OCI-LY1 (cell line): ENCODE measurements at regions not wholly inside any gene's neighbourhood (a gene's known extent, or its start where the extent isn't known, plus 50 kb on each side); places are given as distances from the start of the nearest gene placed in this dataset.

Experiments
- H2AFZ ChIP-seq: fragments of 200-600 bp; sonication (generic), shearing (Covaris generic); 2 replicates; pipeline ENCODE4 v1.6.0; 2014; ENCODE audit warnings: antibody characterized with exemption, mild to moderate bottlenecking, low read length
- H3F3A ChIP-seq: fragments of 200-600 bp; sonication (generic), shearing (Covaris generic); 2 replicates; pipeline ENCODE4 v1.6.0; 2014; ENCODE audit warnings: mild to moderate bottlenecking, antibody characterized with exemption, low read length, moderate library complexity; ENCODE audit not compliant: insufficient read depth
- H3K27ac ChIP-seq: fragments of 200-600 bp; sonication (generic); 2 replicates; pipeline ENCODE4 v1.5.1; 2014; ENCODE audit warnings: low read length, mixed run types, mild to moderate bottlenecking, low read depth; ENCODE audit not compliant: poor library complexity, severe bottlenecking
- H3K27me3 ChIP-seq: fragments of 200-600 bp; sonication (generic); 2 replicates; pipeline ENCODE4 v1.6.0; 2014; ENCODE audit warnings: antibody characterized with exemption, mild to moderate bottlenecking, low read length, moderate library complexity; ENCODE audit not compliant: insufficient read depth
- H3K36me3 ChIP-seq: fragments of 200-600 bp; sonication (generic); 2 replicates; pipeline ENCODE4 v1.6.1; 2014; ENCODE audit warnings: mild to moderate bottlenecking, antibody characterized with exemption, low read length, moderate library complexity, mixed read lengths; ENCODE audit not compliant: insufficient read depth
- H3K4me1 ChIP-seq: fragments of 200-600 bp; sonication (generic); 2 replicates; pipeline ENCODE4 v1.5.1; 2014; ENCODE audit warnings: mild to moderate bottlenecking, low read length, moderate library complexity; ENCODE audit not compliant: insufficient read depth, severe bottlenecking
- H3K4me2 ChIP-seq: fragments of 200-600 bp; sonication (generic), shearing (Covaris generic); 2 replicates; pipeline ENCODE4 v1.6.1; 2014; ENCODE audit warnings: low read length
- H3K4me3 ChIP-seq: fragments of 200-600 bp; sonication (generic); 2 replicates; pipeline ENCODE4 v1.5.1; 2014; ENCODE audit warnings: low read length, low read depth, mild to moderate bottlenecking, mixed read lengths; ENCODE audit not compliant: poor library complexity, severe bottlenecking
- H3K79me2 ChIP-seq: fragments of 200-600 bp; shearing (Covaris generic); 2 replicates; pipeline ENCODE4 v1.6.1; 2016; ENCODE audit warnings: mixed run types, low read length, mixed read lengths; ENCODE audit not compliant: insufficient read depth
- H3K9ac ChIP-seq: fragments of 200-600 bp; sonication (generic), shearing (Covaris generic); 2 replicates; pipeline ENCODE4 v1.6.1; 2014; ENCODE audit warnings: mild to moderate bottlenecking, low read length, mixed read lengths
- H3K9me2 ChIP-seq: fragments of 200-600 bp; sonication (generic), shearing (Covaris generic); 2 replicates; pipeline ENCODE4 v1.6.1; 2014; ENCODE audit warnings: low read depth, mild to moderate bottlenecking, low read length, mixed read lengths
- H3K9me3 ChIP-seq: fragments of 200-600 bp; shearing (Covaris generic); 2 replicates; pipeline ENCODE4 v1.6.1; 2014; ENCODE audit warnings: low read length, mixed read lengths
- H4K20me1 ChIP-seq: fragments of 200-600 bp; sonication (generic), shearing (Covaris generic); 2 replicates; pipeline ENCODE4 v1.6.0; 2016; ENCODE audit warnings: mild to moderate bottlenecking, low read length; ENCODE audit not compliant: insufficient read depth
- EZH2 ChIP-seq: fragments of 200-600 bp; sonication (generic), shearing (Covaris generic); IDR thresholded peaks from 2 replicates; pipeline ENCODE4 v1.8.0; 2017; ENCODE audit warnings: borderline replicate concordance, mixed run types, mild to moderate bottlenecking, antibody characterized with exemption, low read length, moderate library complexity, mixed read lengths
- TF ChIP-seq, protein P1 (sequence below): fragments of 200-600 bp; sonication (generic), shearing (Covaris generic); IDR thresholded peaks from 2 replicates; pipeline ENCODE4 v1.5.1; 2017; ENCODE audit warnings: mild to moderate bottlenecking, antibody characterized with exemption, low read length, moderate library complexity, mixed read lengths

DNA sequence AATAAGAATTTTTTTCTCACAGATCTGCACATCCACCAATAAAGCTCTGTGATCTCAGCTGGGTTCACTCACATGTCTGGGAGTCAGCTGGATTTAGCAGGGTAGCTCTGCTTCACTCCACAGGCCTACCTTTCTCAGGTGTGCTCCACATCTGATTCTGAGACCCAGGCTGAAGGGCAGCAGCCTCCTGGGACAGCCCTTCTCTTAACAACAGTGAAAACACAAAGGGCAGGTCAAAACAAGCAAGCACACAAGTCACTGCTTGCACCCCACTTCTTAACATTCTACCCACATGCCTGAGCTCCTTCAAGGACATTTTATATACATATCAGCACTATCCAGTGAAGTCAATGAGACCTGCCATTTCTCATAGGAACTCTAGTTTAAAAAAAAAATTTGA, 96.0 kb upstream of the MAP3K4 start:
- TF ChIP-seq, protein P1, sequence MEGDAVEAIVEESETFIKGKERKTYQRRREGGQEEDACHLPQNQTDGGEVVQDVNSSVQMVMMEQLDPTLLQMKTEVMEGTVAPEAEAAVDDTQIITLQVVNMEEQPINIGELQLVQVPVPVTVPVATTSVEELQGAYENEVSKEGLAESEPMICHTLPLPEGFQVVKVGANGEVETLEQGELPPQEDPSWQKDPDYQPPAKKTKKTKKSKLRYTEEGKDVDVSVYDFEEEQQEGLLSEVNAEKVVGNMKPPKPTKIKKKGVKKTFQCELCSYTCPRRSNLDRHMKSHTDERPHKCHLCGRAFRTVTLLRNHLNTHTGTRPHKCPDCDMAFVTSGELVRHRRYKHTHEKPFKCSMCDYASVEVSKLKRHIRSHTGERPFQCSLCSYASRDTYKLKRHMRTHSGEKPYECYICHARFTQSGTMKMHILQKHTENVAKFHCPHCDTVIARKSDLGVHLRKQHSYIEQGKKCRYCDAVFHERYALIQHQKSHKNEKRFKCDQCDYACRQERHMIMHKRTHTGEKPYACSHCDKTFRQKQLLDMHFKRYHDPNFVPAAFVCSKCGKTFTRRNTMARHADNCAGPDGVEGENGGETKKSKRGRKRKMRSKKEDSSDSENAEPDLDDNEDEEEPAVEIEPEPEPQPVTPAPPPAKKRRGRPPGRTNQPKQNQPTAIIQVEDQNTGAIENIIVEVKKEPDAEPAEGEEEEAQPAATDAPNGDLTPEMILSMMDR: no peak
- TF ChIP-seq EZH2: no peak
- H3K36me3 ChIP-seq: no peaks in the 10 kb centered on the region
- H3F3A ChIP-seq: no peaks in the 10 kb centered on the region
- H3K4me3 ChIP-seq: no peak overlapping the region
- H3K9ac ChIP-seq: no peak overlapping the region
- H3K9me3 ChIP-seq: no peaks in the 10 kb centered on the region
- H3K9me2 ChIP-seq: no peaks in the 10 kb centered on the region
- no peak overlapping the region for H3K4me2 ChIP-seq
- no peak overlapping the region for H3K27ac ChIP-seq
- H3K4me1 ChIP-seq: no peaks in the 10 kb centered on the region
- no peaks in the 10 kb centered on the region for H4K20me1 ChIP-seq
- H3K79me2 ChIP-seq: no peaks in the 10 kb centered on the region
- no peaks in the 10 kb centered on the region for H3K27me3 ChIP-seq
- no peak overlapping the region for H2AFZ ChIP-seq

DNA sequence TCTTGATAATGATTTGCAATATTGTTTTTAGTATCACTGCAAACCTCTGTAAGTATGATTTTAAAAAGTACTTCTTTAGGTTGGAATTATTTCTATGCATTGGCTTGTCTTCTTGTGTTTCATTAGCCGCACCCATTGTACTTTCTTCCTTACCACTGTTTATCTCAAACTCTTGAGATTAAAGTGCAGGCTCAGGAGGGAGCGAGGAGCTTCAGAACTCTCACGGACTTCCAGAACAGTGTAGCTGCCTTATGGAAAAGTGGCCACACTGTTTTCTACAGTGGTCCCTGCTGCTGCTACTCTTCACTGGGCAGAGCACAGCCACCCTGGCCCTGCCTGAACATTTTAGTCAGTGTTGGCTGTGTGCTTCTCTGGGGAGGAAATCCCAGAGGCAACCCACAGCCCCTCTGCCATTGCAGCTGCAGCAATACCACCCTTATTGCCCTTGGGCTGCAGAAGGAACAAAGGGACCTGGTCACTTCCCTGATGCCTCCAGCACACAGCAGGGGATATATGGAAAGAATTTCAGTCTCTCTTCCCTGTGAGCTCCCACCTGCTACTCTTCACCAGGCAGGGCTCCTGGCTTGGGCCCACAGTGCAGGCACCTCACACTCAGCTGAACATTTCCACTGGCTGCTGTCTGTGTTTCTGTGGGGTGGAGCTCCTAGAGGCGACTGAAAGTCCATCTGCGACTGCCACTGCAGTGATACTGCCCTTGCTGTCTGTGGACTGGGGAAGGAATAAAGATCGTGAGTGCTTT, 91.7 kb upstream of the MAP3K4 start:
- H3K9me2 ChIP-seq: no peaks in the 10 kb centered on the region
- no peak overlapping the region for H3K4me2 ChIP-seq
- no peaks in the 10 kb centered on the region for H3K4me1 ChIP-seq
- H3K36me3 ChIP-seq: no peaks in the 10 kb centered on the region
- H3F3A ChIP-seq: no peaks in the 10 kb centered on the region
- no peak overlapping the region for H3K4me3 ChIP-seq
- no peaks in the 10 kb centered on the region for H3K27me3 ChIP-seq
- no peaks in the 10 kb centered on the region for H3K79me2 ChIP-seq
- H4K20me1 ChIP-seq: no peaks in the 10 kb centered on the region
- H3K27ac ChIP-seq: no peak overlapping the region
- TF ChIP-seq, protein P1: no peak
- no peak for TF ChIP-seq EZH2
- no peaks in the 10 kb centered on the region for H3K9me3 ChIP-seq
- H3K9ac ChIP-seq: no peak overlapping the region
- no peak overlapping the region for H2AFZ ChIP-seq

DNA sequence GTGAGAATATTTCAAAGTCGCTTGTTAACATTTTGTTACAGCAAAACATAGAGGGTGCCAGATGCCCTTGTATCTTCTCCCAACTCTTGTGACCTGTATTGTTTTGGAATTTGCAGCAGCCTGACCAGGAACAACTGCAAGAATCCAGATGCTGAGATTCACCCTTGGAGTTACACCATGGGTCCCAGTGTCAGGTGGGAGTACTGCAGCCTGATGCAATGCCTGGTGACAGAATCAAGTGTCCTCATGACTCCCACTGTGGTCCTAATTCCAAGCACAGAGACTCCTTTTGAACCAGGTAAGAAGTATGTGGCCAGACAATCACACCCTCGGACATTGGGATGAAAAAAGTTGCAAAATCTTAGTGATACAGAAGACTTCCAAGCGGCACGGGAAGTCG, 79.6 kb upstream of the MAP3K4 start:
- no peaks in the 10 kb centered on the region for H3K79me2 ChIP-seq
- H3K27me3 ChIP-seq: no peaks in the 10 kb centered on the region; the same call in 1 of the 2 replicates
- H3K9me2 ChIP-seq: no peaks in the 10 kb centered on the region
- H3K36me3 ChIP-seq: no peaks in the 10 kb centered on the region
- H4K20me1 ChIP-seq: no peaks in the 10 kb centered on the region
- H3K9me3 ChIP-seq: no peaks in the 10 kb centered on the region
- no peak overlapping the region for H3K4me2 ChIP-seq
- H3K27ac ChIP-seq: no peak overlapping the region
- no peak overlapping the region for H3K4me3 ChIP-seq
- H3K9ac ChIP-seq: no peak overlapping the region
- H3K4me1 ChIP-seq: no peaks in the 10 kb centered on the region
- TF ChIP-seq EZH2: no peak
- TF ChIP-seq, protein P1: no peak
- no peaks in the 10 kb centered on the region for H3F3A ChIP-seq
- no peak overlapping the region for H2AFZ ChIP-seq
